ENCODE measurements at regions not wholly inside any gene's neighbourhood (a gene's known extent, or its start where the extent isn't known, plus 50 kb on each side); places are given as distances from the start of the nearest gene placed in this dataset.

DNA sequence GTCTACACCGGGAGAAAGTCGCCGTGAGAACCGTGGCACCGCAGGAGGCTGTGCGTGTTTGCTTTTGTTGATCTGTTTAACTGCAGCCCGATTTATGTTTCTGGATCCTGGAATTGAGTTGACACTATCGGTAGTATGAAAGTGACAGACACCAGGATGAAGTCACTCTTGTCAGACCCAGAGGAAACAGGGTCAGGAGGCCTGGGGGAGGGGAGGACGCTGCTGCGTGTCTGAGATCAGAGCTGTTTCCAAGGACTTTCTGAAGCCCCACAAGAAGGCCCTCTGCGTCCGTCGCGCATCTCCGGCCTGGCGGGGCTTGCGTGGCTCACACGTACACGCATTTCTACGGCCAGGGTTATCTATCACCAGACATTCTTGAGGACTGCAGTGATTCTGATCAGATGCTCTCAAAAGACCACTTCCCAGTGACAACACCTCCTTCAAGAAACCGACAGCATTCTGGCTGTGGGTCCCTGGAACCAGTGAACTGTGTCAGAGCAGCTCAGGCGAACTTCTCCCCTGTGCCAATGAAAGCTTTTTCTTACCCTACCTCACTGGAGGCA, 263.4 kb downstream of the ADGRD1 start (continued):
- TF ChIP-seq, protein P1, sequence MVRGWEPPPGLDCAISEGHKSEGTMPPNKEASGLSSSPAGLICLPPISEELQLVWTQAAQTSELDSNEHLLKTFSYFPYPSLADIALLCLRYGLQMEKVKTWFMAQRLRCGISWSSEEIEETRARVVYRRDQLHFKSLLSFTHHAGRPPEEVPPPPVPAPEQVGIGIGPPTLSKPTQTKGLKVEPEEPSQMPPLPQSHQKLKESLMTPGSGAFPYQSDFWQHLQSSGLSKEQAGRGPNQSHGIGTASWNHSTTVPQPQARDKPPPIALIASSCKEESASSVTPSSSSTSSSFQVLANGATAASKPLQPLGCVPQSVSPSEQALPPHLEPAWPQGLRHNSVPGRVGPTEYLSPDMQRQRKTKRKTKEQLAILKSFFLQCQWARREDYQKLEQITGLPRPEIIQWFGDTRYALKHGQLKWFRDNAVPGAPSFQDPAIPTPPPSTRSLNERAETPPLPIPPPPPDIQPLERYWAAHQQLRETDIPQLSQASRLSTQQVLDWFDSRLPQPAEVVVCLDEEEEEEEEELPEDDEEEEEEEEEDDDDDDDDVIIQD (CRISPR knock-in tag; IDR thresholded peaks at IDR 0.05), result no peak
- TF ChIP-seq HCFC1 (IDR thresholded peaks at IDR 0.05; ENCODE audit: low read depth, low read length) (no peak), HMGN3 (IDR thresholded peaks at IDR 0.05; ENCODE audit: borderline replicate concordance, extremely low read depth, insufficient read length, low read depth, low read length) (no peak), NRF1 (conservative IDR thresholded peaks at IDR 0.05 in 1 of 2, IDR thresholded peaks at IDR 0.05 in 1 of 2) (peak; percentile 41 to 52; a peak in 3 of 4 replicates), ZNF518B (CRISPR knock-in tag; IDR thresholded peaks at IDR 0.05) (no peak), RBM14 (IDR thresholded peaks at IDR 0.05; ENCODE audit: borderline replicate concordance, insufficient read depth, low read depth, low read length) (no peak), KAT8 (IDR thresholded peaks at IDR 0.05; ENCODE audit: low read depth) (no peak), ETV1 (tag; conservative IDR thresholded peaks at IDR 0.05; ENCODE audit: low read depth) (no peak), TAF9B (IDR thresholded peaks at IDR 0.05; ENCODE audit: partially characterized antibody) (no peak), ZNF717 (CRISPR knock-in tag; IDR thresholded peaks at IDR 0.05) (no peak), POLR3G (IDR thresholded peaks at IDR 0.05; ENCODE audit: extremely low read depth, insufficient read length, insufficient replicate concordance) (no peak), E4F1 (CRISPR knock-in tag; IDR thresholded peaks at IDR 0.05; ENCODE audit: borderline replicate concordance) (no peak), ZBTB17 (CRISPR knock-in tag; IDR thresholded peaks at IDR 0.05) (no peak), MEIS2 (IDR thresholded peaks at IDR 0.05; ENCODE audit: partially characterized antibody) (peak; percentile 66), ATF7 (IDR thresholded peaks at IDR 0.05) (peak; percentile 74), ZNF224 (CRISPR knock-in tag; IDR thresholded peaks at IDR 0.05) (no peak), SMAD2 (IDR thresholded peaks at IDR 0.05; ENCODE audit: low read depth, low read length) (no peak), ZNF830 (CRISPR knock-in tag; IDR thresholded peaks at IDR 0.05) (no peak), ZNF282 (CRISPR knock-in tag; IDR thresholded peaks at IDR 0.05) (no peak), SMAD3 (CRISPR knock-in tag; conservative IDR thresholded peaks at IDR 0.05) (no peak), RBM17 (IDR thresholded peaks at IDR 0.05; ENCODE audit: borderline replicate concordance, low read depth, low read length) (no peak), ZNF217 (CRISPR knock-in tag; IDR thresholded peaks at IDR 0.05) (no peak), FIP1L1 (IDR thresholded peaks at IDR 0.05; ENCODE audit: low read depth, low read length, poor library complexity, severe bottlenecking) (no peak)
